ENCODE measurements at regions not wholly inside any gene's neighbourhood (a gene's known extent, or its start where the extent isn't known, plus 50 kb on each side); places are given as distances from the start of the nearest gene placed in this dataset.

DNA sequence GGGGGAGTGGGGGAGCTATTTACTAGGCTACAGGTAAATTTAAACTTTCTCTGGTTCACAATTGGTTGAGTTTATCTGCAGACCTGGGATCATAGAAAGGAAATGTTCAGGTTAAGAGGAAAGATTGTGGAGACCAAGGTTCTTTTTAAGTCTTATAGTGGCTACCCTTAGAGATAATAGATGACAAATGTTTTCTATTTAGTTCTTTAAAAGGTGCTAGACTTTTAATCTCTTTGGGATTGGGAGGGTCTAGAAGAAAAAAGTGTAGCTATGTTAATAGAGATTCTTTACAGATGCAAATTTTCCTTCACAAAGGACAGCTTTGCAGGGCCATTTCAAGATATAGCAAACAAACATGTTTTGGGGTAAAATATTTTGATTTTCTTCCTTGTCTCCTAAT lies 76.0 kb downstream of the TEX13C start:
- Histone ChIP-seq H3K4me1 (ENCODE audit: control insufficient read depth, low read length) (no peaks in the 10 kb centered on the region), H3K4me2 (ENCODE audit: low read length) (no peak overlapping the region), H3K4me3 (ENCODE audit: low read length) (no peak overlapping the region), H4K20me1 (ENCODE audit: control insufficient read depth, insufficient read depth, low read depth, low read length) (no peaks in the 10 kb centered on the region), H3K9me3 (ENCODE audit: control insufficient read depth, insufficient read depth, low read length) (no peaks in the 10 kb centered on the region), H3K36me3 (ENCODE audit: control insufficient read depth, low read length) (no peaks in the 10 kb centered on the region), H3K27ac (ENCODE audit: low read depth, low read length) (no peak overlapping the region), H3K9me2 (replicated peaks; ENCODE audit: control insufficient read depth, low read length) (no peaks in the 10 kb centered on the region), H3F3A (ENCODE audit: control insufficient read depth, insufficient read depth) (no peaks in the 10 kb centered on the region), H3K79me2 (ENCODE audit: control insufficient read depth, low read length) (no peaks in the 10 kb centered on the region), H3K27me3 (ENCODE audit: control insufficient read depth, low read length) (no peaks in the 10 kb centered on the region)
- no peak for TF ChIP-seq EZH2phosphoT487 (IDR thresholded peaks at IDR 0.05; ENCODE audit: borderline replicate concordance, low read length)

DNA sequence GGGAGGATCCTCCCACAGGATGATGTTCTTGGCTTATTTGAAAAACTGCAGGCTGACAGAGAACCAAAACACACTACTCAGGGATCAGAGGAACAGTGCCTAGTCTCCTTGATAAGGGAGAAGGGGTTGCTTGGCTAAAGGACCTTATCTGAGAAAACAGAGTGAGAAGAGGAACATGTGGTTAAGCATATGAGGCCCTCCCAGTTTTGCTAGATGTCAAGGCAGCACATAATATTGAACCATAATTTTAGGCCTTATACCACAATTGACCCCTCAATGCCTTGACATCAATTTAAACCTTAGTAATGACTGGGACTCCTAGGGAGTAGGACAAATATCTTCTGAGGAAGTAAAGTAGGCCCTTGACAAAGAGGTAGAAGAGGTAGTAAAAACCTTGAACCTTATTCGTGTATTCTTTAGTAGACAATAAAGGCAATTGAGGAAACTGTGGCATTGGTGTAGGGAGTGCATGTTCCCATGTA lies 79.3 kb downstream of the TEX13C start:
- Histone ChIP-seq H3K4me3 (ENCODE audit: low read length) (no peak overlapping the region), H3K9me3 (ENCODE audit: control insufficient read depth, insufficient read depth, low read length) (no peaks in the 10 kb centered on the region), H3K9me2 (replicated peaks; ENCODE audit: control insufficient read depth, low read length) (no peaks in the 10 kb centered on the region), H3K4me1 (ENCODE audit: control insufficient read depth, low read length) (no peaks in the 10 kb centered on the region), H3K79me2 (ENCODE audit: control insufficient read depth, low read length) (no peaks in the 10 kb centered on the region), H3K27me3 (ENCODE audit: control insufficient read depth, low read length) (no peaks in the 10 kb centered on the region), H3K4me2 (ENCODE audit: low read length) (no peak overlapping the region), H3K27ac (ENCODE audit: low read depth, low read length) (no peak overlapping the region), H4K20me1 (ENCODE audit: control insufficient read depth, insufficient read depth, low read depth, low read length) (no peaks in the 10 kb centered on the region), H3F3A (ENCODE audit: control insufficient read depth, insufficient read depth) (no peaks in the 10 kb centered on the region), H3K36me3 (ENCODE audit: control insufficient read depth, low read length) (no peaks in the 10 kb centered on the region)
- no peak for TF ChIP-seq CTCF (IDR thresholded peaks at IDR 0.05; ENCODE audit: low read depth, low read length, poor library complexity, severe bottlenecking)
- TF ChIP-seq EZH2phosphoT487 (IDR thresholded peaks at IDR 0.05; ENCODE audit: borderline replicate concordance, low read length): no peak

GRCh38 chrX:125402807-125403206 lies 83.1 kb downstream of the TEX13C start:
- Histone ChIP-seq H3K79me2 (ENCODE audit: control insufficient read depth, low read length) (no peaks in the 10 kb centered on the region), H4K20me1 (ENCODE audit: control insufficient read depth, insufficient read depth, low read depth, low read length) (no peaks in the 10 kb centered on the region), H3K4me3 (ENCODE audit: low read length) (no peak overlapping the region), H3K36me3 (ENCODE audit: control insufficient read depth, low read length) (no peaks in the 10 kb centered on the region), H3K4me2 (ENCODE audit: low read length) (no peak overlapping the region), H3K9me3 (ENCODE audit: control insufficient read depth, insufficient read depth, low read length) (no peaks in the 10 kb centered on the region), H3K27me3 (ENCODE audit: control insufficient read depth, low read length) (no peaks in the 10 kb centered on the region), H3F3A (ENCODE audit: control insufficient read depth, insufficient read depth) (no peaks in the 10 kb centered on the region), H3K9me2 (replicated peaks; ENCODE audit: control insufficient read depth, low read length) (no peaks in the 10 kb centered on the region), H3K4me1 (ENCODE audit: control insufficient read depth, low read length) (no peaks in the 10 kb centered on the region), H3K27ac (ENCODE audit: low read depth, low read length) (no peak overlapping the region)
- TF ChIP-seq EZH2phosphoT487 (IDR thresholded peaks at IDR 0.05; ENCODE audit: borderline replicate concordance, low read length) (no peak), CTCF (IDR thresholded peaks at IDR 0.05; ENCODE audit: low read depth, low read length, poor library complexity, severe bottlenecking) (no peak)

GRCh38 chrX:125404667-125405160 lies 85.0 kb downstream of the TEX13C start:
- Histone ChIP-seq H3K27ac (ENCODE audit: low read depth, low read length) (no peak overlapping the region), H3K79me2 (ENCODE audit: control insufficient read depth, low read length) (no peaks in the 10 kb centered on the region), H3K4me2 (ENCODE audit: low read length) (no peak overlapping the region)

More at GRCh38 chrX:125404667-125405160, 85.0 kb downstream of the TEX13C start:
- no peaks in the 10 kb centered on the region for H3K9me2 ChIP-seq (replicated peaks; ENCODE audit: control insufficient read depth, low read length)
- no peaks in the 10 kb centered on the region for H4K20me1 ChIP-seq (ENCODE audit: control insufficient read depth, insufficient read depth, low read depth, low read length)
- H3K27me3 ChIP-seq (ENCODE audit: control insufficient read depth, low read length): no peaks in the 10 kb centered on the region
- no peaks in the 10 kb centered on the region for H3F3A ChIP-seq (ENCODE audit: control insufficient read depth, insufficient read depth)
- no peaks in the 10 kb centered on the region for H3K36me3 ChIP-seq (ENCODE audit: control insufficient read depth, low read length)
- H3K4me3 ChIP-seq (ENCODE audit: low read length): no peak overlapping the region
- no peak for TF ChIP-seq CTCF (IDR thresholded peaks at IDR 0.05; ENCODE audit: low read depth, low read length, poor library complexity, severe bottlenecking)
- no peak for TF ChIP-seq EZH2phosphoT487 (IDR thresholded peaks at IDR 0.05; ENCODE audit: borderline replicate concordance, low read length)
- no peaks in the 10 kb centered on the region for H3K9me3 ChIP-seq (ENCODE audit: control insufficient read depth, insufficient read depth, low read length)
- no peaks in the 10 kb centered on the region for H3K4me1 ChIP-seq (ENCODE audit: control insufficient read depth, low read length)
